Right cardiac atrium (tissue), 5 donors: ENCODE measurements at regions not wholly inside any gene's neighbourhood (a gene's known extent, or its start where the extent isn't known, plus 50 kb on each side); places are given as distances from the start of the nearest gene placed in this dataset.
"Not testable (repeated sequence)": the region's sequence is repeated elsewhere in the genome, so short reads cannot be mapped to it uniquely, and the experiment has no call there.

Experiments used
- ATAC-seq, 2 donors: fragments of 200-7000 bp; cut with Tn5 transposase; one replicate each; pipeline versions ENCODE4 v1.8.0 to v1.9.1; 2020; ENCODE audit warnings: moderate library complexity in 2 of 2, mild to moderate bottlenecking in 1 of 2
- DNase-seq, 3 donors: peaks; one replicate each; pipeline ENCODE4 v3.0.0-alpha.2; 2020
- H3K27ac ChIP-seq: one replicate; pipeline ENCODE4 v1.5.1; 2013; ENCODE audit warnings: mild to moderate bottlenecking, low read length, control low read depth, moderate library complexity
- H3K27me3 ChIP-seq: one replicate; pipeline ENCODE4 v1.6.1; 2013; ENCODE audit not compliant: control insufficient read depth, insufficient read depth
- H3K4me1 ChIP-seq: one replicate; pipeline ENCODE4 v1.6.1; 2013; ENCODE audit warnings: low read length; ENCODE audit not compliant: control insufficient read depth, insufficient read depth
- H3K4me3 ChIP-seq: one replicate; pipeline ENCODE4 v1.5.1; 2013; ENCODE audit warnings: low read length, control low read depth
- H3K9me3 ChIP-seq: one replicate; pipeline ENCODE4 v1.6.1; 2013; ENCODE audit warnings: low read length; ENCODE audit not compliant: control insufficient read depth
- WGBS: extraction: QIAGEN DNeasy Blood & Tissue Kit; methylation state at CpG from one replicate; pipeline ENCODE4 v1.1.7; 2013; 5-methylcytosine and 5-hydroxymethylcytosine counted together
- intact Hi-C, 4 donors: fragments of 100-400 bp; cut with DNase I; formaldehyde crosslinking; loops; one replicate each; pipeline versions ENCODE4 v1.11.0 to v1.14.0; 2022 to 2023
- donor health status: healthy with polysubstance abuse.
- donor health status: DM: no; HTN: yes; CAD: no.
- donor health status: DM: no; HTN: no; CAD: no.
- donor health status: DM: no; HTN: yes; CAD: no; lungs with severe emphysema.
- donor health status: DM: yes; HTN: yes; CAD: no.

DNA sequence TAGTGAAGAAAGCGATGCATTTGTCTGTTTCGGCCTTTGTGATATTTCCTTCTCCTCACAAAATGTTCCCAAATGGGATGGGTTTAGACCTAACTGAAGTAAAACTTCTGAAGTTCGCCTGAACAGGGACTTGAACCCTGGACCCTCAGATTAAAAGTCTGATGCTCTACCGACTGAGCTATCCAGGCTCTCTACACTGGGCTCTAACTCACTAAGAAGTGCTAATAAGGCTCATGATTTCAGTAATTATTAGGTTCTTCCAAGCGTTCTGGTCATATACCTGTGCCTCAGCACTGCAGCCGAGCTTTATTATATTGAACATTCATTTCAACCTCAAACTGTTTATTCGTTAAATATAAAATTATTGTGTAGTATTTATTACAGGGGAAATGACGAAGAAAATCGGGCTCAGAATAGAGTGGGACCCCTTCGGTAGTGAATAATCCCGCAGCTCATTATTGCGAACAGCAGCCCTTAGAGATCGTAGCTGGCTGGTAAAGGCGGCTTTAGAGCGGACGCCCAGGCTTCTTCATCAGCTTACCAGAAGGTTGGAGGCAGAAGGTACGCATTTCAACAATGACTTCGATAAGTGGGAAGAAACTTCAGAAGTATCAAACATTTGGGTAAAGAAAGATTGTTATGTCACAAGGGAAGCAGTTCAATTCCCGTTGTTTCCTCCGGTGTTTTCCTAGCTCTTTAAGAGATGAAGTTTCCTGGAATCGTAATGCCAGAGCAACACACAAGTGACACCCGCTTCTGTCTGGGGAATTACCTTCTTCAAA is 119.0 kb upstream of the ZNF184 start:
- ATAC-seq = no peak
- Histone ChIP-seq H3K27ac (no peak overlapping the region), H3K4me3 (no peak overlapping the region), H3K4me1 (no peaks in the 10 kb centered on the region), H3K27me3 (peaks cover 5% of the 10 kb centered on the region), H3K9me3 (no peaks in the 10 kb centered on the region)
- DNase-seq = no peak
- intact Hi-C loops = no loop called here
- WGBS = 7% methylated on average over 22 of the region's 22 CpGs

DNA sequence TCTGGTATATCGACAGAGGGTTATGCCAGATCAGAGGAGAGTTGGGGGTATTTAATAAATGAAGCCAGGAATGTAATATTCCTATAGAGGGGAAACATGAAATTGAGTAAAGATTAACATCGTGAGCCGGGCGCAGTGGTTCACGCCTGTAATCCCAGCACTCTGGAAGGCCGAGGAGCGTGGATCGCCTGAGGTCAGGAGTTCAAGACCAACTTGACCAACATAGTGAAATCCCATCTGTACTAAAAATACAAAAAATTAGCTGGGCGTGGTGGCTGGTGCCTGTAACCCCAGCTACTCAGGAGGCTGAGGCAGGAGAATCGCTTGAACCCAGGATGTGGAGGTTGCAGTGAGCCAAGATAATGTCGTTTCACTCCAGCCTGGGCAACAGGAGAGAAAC is 112.4 kb upstream of the ZNF184 start:
- 80% methylated on average over 11 of the region's 11 CpGs for WGBS
- H3K9me3 ChIP-seq, DNase-seq, ATAC-seq, H3K4me1 ChIP-seq, intact Hi-C loops, H3K27me3 ChIP-seq, H3K27ac ChIP-seq, H3K4me3 ChIP-seq: not testable (repeated sequence)

DNA sequence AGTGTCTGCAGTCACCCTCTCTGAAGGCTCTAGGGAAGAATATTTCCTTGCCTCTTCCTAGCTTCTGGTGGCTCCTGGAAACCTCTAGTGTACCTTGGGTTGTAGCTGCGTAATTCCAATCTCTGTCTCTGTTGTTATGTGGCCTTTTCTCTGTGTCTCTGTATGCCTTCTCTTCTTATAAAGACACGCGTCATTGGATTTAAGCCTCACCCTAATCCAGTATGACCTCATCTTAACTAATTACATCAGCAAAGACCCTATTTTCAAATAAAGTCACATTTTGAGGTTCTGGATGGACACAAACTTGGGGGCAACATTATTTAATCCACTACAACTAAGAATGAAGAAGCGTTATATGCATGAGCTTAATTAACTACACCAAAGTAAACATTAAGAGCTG is 111.4 kb upstream of the ZNF184 start:
- H3K9me3 ChIP-seq = no peaks in the 10 kb centered on the region
- DNase-seq = no peak
- peaks cover 5% of the 10 kb centered on the region for H3K27me3 ChIP-seq
- no peak overlapping the region for H3K4me3 ChIP-seq
- H3K27ac ChIP-seq = no peak overlapping the region
- no peak for ATAC-seq
- 85% methylated on average over 4 of the region's 4 CpGs for WGBS
- intact Hi-C loops = no loop called here
- no peaks in the 10 kb centered on the region for H3K4me1 ChIP-seq

DNA sequence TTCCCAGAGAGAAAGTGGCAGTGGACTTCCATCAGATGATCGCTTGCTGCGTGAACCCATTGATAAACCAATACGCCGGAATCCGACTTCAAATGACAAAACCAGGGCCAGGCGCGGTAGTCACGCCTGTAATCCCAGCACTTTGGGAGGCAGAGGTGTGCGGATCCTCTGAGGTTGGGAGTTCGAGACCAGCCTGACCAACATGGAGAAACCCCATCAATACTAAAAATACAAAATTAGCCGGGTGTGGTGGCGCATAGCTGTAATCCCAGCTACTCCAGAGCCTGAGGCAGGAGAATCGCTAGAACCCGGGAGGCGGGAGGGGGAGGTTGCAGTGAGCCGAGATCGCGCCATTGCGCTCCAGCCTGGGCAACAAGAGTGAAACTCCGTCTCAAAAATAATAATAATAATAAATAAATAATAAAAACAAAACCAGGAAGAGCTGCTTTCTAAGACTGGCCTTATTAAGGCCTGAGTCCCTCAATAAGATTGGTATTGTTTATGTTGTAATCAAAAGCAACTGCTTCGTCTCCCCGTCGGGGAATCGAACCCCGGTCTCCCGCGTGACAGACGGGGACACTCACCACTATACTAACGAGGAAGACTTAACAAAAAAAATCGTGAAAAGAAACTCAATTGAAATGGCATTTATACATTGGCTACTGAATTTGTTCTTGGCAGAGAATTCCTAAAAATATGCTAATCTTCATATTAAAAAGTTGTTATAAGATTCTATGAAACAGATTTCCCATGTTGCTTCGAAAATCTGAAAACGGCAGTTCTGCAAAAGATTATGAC is 110.2 kb upstream of the ZNF184 start:
- WGBS = 11% methylated on average over 32 of the region's 32 CpGs
- ATAC-seq = no peak
- Histone ChIP-seq H3K27ac (no peak overlapping the region), H3K9me3 (no peaks in the 10 kb centered on the region), H3K27me3 (peaks cover 5% of the 10 kb centered on the region), H3K4me1 (no peaks in the 10 kb centered on the region), H3K4me3 (no peak overlapping the region)
- intact Hi-C loops = no loop called here
- no peak for DNase-seq

DNA sequence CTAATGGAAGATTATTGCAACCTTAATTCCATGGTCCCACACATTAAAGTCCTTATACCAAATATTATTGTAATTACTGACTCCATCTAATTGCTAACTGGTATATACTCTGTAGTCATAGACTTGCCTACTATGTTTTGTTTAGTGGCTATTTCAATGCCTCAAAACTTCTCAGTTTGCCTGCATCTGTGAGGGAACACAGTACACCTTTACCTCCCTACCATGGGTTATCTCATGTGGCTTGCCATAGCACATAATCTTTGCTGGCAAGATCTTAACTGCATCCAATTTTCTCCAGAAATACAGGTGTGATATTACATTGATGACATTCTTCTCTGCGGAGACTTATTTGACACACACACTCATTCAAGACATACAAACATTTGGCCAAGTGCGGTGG is 107.1 kb upstream of the ZNF184 start:
- Histone ChIP-seq H3K9me3 (no peaks in the 10 kb centered on the region), H3K4me1 (no peaks in the 10 kb centered on the region), H3K4me3 (no peak overlapping the region), H3K27ac (no peak overlapping the region), H3K27me3 (no peaks in the 10 kb centered on the region)
- WGBS = 94% methylated on average over 2 of the region's 2 CpGs
- ATAC-seq (no peak), DNase-seq (no peak)
- intact Hi-C loops = no loop called here

DNA sequence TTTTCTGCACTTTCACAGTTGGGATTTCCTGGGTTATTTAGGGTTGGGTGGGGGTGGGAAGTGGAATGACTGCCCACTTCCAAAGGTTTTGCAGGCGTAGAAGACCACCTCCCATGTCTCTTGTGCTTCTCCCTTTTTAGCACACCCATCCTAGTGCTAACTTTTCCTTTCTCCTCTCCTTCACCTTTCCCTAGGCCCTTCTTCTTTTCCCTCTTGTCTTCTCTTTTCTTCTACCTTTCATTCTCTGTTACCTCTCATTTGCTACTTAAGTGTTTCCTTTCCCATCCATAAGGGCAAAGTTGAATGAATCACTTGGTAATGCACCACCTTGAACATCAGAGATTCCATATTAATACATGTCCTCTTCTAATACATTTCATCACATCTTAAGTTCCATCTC is 105.0 kb upstream of the ZNF184 start:
- no peaks in the 10 kb centered on the region for H3K9me3 ChIP-seq
- intact Hi-C loops = no loop called here
- no peaks in the 10 kb centered on the region for H3K4me1 ChIP-seq
- no peak overlapping the region for H3K27ac ChIP-seq
- 60% methylated on average over 1 of the region's 1 CpG for WGBS
- DNase-seq (no peak), ATAC-seq (no peak)
- H3K4me3 ChIP-seq = no peak overlapping the region
- no peaks in the 10 kb centered on the region for H3K27me3 ChIP-seq

DNA sequence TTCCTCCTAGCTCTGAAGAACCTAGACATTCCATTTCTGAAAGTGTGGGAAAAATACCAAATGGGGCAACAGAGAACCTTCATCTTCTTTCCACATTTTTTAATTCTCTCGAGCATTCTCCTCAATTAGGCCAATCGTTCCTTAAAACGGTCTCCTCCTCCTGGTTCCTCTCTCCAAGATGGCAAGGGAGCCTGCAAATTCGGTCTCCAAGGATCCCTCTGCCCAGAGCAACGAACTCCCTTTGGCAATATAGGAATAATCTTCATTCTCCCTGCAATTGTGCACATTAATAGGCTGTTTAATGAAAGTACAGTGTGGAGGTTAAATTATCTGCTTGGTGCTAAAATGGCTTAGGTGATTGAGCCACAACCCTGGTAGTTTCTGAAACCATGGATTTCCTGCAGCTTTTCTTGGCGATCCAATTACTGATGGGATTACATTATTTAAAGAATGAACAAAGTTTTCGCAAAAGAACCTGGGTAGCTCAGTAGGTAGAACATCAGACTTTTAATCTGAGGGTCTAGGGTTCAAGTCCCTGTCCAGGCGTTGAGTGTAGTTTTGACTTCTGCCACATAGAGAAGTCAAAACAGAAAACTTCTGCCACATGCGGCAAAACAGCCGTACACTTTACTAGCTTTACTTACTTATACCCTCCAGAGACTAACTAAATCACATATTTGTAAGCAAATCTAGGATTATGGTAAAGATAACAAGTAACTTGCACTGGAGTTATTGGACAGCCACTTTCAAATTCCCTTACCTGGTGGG is 102.9 kb upstream of the ZNF184 start:
- ATAC-seq (no peak), DNase-seq (no peak)
- WGBS = 74% methylated on average over 10 of the region's 10 CpGs
- H3K27ac ChIP-seq = no peak overlapping the region
- H3K4me3 ChIP-seq = no peak overlapping the region
- no peaks in the 10 kb centered on the region for H3K9me3 ChIP-seq
- intact Hi-C loops = no loop called here
- no peaks in the 10 kb centered on the region for H3K27me3 ChIP-seq
- H3K4me1 ChIP-seq = no peaks in the 10 kb centered on the region

DNA sequence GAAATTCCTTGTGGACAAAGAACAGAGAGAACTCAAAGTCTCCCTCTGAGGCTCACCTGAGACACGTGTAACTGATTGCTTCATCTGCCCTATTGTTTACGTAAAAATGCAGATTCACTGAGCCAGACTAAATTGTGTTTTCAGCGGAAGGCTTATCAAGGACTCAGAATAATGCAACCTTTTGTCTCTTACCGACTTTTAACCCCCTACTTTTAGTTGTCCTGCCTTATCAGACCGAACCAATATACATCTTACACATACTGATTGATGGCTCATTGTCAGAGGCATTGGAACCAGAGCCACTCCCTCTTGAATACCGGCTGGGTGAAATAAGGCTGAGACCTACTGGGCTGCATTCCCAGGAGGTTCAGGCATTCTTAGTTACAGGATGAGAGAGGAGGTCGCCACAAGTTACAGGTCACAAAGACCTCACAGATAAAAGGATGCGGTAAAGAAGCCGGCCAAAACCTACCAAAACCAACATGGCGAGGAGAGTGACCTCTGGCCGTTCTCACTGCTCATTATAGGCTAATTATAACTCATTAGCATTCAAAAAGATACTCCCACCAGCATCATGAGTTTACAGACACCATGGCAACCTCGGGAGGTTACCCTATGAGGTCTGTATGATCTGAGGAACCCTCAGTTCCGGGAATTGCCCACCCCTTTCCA is 95.5 kb upstream of the ZNF184 start:
- Histone ChIP-seq H3K27ac (no peak overlapping the region), H3K9me3 (no peaks in the 10 kb centered on the region), H3K4me1 (no peaks in the 10 kb centered on the region), H3K4me3 (no peak overlapping the region), H3K27me3 (peaks cover 14% of the 10 kb centered on the region)
- DNase-seq (no peak), ATAC-seq (no peak)
- WGBS = 47% methylated on average over 13 of the region's 13 CpGs
- intact Hi-C loops = no loop called here

DNA sequence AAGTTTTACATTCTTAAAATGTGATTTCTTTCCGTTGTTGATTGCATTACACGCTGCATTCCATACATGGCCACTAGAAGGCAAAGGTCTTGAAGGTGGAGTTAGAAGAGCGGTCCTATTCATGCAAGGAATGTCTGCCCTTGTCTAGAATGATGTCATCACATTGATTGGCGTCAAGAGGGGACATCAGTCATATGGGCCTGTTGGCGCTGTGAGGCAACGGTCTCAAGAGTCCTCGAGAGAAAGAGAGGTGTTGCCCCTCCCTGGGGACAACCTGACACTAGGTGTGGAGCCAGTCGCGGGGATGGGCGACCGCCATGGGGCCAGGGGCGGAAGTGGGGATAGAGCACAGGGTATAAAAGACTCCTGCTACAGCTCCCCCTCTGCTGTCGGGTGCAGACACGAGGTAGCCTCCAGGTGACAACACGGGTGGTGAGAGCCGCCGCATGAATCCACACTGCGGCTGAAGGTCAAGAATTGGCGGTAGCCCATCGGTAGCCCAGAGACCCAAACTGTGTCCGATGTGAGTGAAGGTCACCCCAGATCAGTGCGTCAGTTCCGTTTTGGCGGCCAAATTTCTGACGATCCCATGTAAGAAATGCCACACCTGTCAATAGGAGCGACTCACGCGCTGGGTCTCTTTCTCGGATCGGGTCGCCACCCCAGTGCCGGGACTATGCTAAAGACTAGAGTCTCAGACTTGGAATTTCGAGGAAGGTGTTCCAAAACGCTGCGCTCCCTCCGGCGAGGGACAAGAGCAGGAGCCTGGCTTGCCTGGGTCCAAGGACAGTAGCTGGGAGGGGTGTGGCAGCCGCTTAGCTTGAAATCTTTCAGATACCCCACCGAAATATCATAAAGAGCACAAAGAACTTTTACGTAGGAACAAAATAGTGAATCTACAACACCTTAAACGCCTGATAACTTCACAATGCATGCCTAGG is 93.2 kb upstream of the ZNF184 start:
- Histone ChIP-seq H3K27me3 (peaks cover 16% of the 10 kb centered on the region), H3K4me3 (no peak overlapping the region), H3K9me3 (no peaks in the 10 kb centered on the region), H3K4me1 (no peaks in the 10 kb centered on the region), H3K27ac (no peak overlapping the region)
- ATAC-seq (no peak), DNase-seq (no peak)
- intact Hi-C loops = no loop called here
- WGBS = 5% methylated on average over 41 of the region's 41 CpGs

DNA sequence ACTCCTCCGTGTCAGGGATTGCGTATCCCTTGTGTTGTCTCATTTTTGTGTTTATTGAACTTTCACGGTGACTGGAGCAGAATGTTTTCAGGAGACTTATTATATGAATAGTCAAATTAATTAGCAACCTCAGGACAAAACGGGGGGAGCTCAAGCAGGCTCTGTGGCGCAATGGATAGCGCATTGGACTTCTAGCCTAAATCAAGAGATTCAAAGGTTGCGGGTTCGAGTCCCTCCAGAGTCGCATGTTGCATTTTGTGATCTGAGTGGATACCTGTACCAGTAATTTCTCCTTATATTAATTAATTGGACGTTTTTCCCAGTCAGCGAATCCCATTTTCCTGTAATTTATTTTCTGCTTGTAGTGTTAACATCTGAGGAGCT is 89.1 kb upstream of the ZNF184 start:
- no peak for DNase-seq
- WGBS = 30% methylated on average over 11 of the region's 11 CpGs
- Histone ChIP-seq H3K27me3 (peaks cover 26% of the 10 kb centered on the region), H3K4me3 (no peak overlapping the region), H3K27ac (no peak overlapping the region), H3K4me1 (no peaks in the 10 kb centered on the region), H3K9me3 (no peaks in the 10 kb centered on the region)
- no peak for ATAC-seq
- intact Hi-C loops = no loop called here
